ENCODE measurements at regions not wholly inside any gene's neighbourhood (a gene's known extent, or its start where the extent isn't known, plus 50 kb on each side); places are given as distances from the start of the nearest gene placed in this dataset.
"Not testable (repeated sequence)": the region's sequence is repeated elsewhere in the genome, so short reads cannot be mapped to it uniquely, and the experiment has no call there.

DNA sequence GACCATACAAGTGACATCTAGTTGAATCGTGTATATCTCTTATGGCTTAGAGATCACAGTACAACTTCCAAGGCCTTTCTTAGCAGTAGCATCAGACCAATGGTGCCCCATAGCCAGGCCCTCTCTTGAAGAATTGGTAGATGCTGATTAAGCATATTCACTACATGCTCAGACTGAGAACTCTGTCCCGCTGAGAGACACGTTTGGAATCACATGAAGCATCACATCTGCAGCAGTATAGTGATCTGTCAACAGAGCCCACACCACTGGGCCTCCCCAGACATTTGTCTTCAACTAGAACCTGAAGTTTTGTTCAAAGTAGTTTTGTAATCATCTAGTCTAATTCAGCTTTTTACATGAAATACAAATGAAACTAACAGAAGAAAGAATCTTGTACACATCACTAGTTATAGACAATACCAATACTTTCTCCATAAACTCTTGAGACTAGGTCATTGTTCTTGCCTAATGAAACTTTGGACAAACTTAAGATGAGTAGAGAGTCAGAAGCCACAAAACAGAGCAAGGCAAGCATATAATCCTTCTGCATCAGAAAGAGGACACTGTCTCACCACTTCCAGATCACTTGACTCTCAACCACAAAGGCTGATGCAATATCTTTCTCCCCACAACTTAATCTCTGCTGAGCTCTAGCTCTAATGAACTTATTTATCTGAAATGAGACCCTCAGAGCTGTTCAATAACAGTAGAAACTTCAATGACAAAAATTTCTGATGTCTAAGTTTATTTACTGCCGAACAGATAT lies 182.7 kb downstream of the TBX18 start:
- DNase-seq = no peak

GRCh38 chr6:84579404-84579803 lies 185.0 kb downstream of the TBX18 start:
- DNase-seq = no peak

GRCh38 chr6:84576029-84576428 lies 188.4 kb downstream of the TBX18 start:
- DNase-seq = no peak

DNA sequence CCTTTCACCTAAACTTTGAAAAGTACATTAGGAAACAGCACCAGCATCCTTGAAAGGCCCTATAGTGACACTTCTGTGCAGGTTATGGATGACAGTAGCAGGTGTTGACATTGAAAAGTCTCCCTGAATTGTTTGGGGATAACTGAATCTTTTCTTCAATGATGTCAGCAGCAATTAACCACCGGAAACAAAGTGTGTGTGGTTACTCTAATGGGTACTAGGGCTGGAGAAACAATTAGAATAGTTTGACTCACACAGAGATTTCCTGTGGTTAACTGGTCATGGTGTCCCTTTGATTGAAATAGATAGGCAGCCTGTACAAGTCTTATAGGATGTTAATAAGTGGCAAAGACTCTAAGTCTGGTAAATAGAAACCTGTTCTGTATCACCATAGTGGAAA lies 189.1 kb downstream of the TBX18 start:
- no peak for DNase-seq

GRCh38 chr6:84569882-84570281 lies 194.5 kb downstream of the TBX18 start:
- DNase-seq = no peak

- DNase-seq = no peak
Observed at GRCh38 chr6:84568971-84569370, 195.4 kb downstream of the TBX18 start.

DNA sequence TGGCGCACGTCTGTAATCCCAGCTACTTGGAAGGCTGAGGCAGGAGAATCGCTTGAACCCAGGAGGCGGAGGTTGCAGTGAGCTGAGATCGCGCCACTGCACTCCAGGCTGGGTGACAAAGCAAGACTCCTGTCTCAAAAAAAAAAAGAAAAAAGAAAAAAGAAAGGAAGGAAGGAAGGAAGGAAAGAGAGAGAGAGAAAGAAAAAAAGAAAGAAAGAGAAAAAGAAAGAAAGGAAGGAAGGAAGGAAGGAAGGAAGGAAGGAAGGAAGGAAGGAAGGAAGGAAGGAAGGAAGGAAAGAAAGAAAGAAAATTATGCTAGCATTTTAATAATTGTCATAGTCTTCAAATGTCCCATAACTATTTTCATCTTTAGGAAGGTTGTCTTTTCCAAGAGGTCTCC lies 198.7 kb downstream of the TBX18 start:
- DNase-seq = not testable (repeated sequence)

GRCh38 chr6:84560436-84561390 lies 203.7 kb downstream of the TBX18 start:
- DNase-seq = no peak

GRCh38 chr6:84556541-84557335 lies 207.7 kb downstream of the TBX18 start:
- DNase-seq = no peak

DNA sequence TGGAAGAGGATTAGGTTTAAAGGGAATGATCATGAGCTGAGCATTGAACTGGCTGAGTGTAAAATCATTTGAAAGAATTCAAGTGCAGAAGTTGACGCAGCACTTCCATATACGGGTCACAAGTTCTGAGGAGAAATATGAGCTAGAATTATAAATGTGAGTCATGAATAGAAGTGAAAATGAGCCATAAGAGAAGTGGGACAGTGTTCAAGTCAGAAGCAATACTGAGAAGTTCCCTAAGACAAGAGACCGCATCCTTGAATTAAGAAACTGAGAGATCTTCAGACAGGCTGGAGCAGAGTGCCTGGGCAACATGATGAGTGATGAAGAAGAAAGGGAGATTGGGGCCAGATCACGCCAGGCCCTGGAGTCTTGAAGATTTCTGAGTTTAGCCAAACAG lies 209.7 kb downstream of the TBX18 start:
- no peak for DNase-seq

- DNase-seq = no peak
Observed at GRCh38 chr6:84554074-84554473, 210.3 kb downstream of the TBX18 start.

- DNase-seq = no peak
Observed at GRCh38 chr6:84553527-84553926, 210.9 kb downstream of the TBX18 start.

GRCh38 chr6:84551797-84552196 lies 212.6 kb downstream of the TBX18 start:
- no peak for DNase-seq

- DNase-seq = no peak
Observed at GRCh38 chr6:84549917-84550316, 214.5 kb downstream of the TBX18 start.

DNA sequence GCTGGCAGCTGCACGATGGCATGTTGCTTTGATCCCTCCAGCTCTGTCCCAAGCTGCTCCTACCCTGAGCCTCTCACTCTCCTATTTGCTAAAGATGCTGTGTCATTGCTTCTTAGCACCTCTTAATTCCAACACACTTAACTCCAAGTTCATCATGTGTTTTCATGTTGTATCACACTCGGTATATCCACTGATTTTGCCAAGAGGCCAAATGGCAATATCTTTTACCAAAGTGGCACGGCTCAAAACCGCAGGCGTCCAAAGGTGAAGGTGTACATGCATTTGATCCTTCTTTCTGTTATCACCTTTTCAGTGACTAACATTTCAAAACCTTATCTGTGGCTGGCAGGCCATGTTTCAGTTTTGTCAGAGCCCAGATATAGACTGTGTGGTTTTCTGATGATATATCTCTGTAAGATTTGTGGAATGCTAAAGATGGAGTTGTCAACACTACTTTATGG lies 217.0 kb downstream of the TBX18 start:
- no peak for DNase-seq

DNA sequence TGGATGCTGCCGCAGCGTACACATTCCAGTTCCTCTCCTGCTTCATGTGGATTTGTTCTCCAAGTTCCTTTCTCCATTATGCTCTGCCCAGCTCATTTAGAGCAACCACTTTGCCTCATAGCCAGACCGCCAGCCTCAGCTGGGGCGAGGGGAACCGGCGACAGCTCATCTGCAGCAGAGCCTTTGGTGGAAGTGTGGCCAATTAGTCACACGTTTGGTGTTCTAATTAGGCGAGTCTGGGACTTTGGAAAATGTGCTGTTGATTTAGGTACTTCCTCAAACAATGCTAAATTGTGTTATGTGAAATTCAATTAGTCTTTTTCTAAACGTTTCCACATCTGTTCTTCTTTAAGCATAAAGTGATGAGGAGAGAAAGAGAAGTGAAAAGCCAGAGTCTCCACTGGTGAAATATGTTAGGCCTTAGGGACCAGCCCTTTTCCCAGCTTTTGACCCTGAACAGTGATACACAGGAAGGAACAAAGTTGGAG lies 217.9 kb downstream of the TBX18 start:
- no peak for DNase-seq

DNA sequence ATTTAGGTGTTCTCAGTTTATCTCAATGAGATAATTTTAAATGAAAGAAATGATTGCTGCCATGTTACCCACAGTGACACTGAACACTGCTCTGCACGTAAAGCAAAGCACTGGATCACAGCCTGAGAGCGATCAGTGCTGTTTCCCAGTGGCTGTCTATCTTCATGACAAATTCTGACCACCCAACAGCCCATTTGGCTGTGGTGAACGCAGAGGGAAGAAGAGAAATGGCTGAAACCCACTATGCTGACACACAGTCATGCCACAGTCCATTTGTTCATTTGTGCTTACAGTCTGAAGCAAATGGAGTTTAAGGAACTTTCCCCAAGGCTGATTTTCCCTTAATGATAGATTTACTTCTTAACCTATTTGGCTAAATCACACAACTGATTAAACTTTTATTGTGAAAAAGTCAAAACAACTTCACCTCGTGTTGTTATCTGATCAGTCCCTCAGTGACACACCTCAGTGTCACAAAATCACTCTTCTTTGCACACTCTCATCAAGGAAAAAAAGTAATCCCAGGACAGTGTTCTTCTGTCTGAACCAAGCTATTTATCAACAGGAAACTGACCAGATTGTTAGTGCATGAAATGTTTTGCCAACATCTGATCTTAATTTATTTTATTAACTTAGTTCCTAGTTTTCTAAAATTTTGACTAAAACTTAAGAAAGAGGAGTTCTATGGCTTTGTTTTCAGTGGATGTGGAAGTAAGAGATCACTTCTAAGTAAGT lies 225.1 kb downstream of the TBX18 start:
- no peak for DNase-seq

- no peak for DNase-seq
Observed at GRCh38 chr6:84536885-84537638, 227.3 kb downstream of the TBX18 start.

DNA sequence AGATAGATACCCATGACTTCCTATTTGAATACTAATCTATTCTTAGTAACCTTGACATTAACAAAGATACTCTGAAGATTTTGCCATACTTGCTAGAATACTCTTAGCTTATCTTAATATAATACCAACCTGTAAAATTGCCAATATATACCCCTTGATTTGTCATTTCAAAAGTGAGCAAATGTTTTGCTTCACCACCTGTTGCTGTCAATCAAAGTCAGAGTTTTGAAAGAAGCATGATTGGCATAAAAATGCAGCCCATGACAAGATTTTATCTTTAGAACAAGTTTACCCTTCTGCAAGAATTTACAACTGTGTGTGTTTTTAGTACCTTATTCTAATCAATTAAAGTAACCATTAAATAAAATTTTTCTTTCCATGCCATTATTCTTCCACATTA lies 236.2 kb downstream of the TBX18 start:
- no peak for DNase-seq

DNA sequence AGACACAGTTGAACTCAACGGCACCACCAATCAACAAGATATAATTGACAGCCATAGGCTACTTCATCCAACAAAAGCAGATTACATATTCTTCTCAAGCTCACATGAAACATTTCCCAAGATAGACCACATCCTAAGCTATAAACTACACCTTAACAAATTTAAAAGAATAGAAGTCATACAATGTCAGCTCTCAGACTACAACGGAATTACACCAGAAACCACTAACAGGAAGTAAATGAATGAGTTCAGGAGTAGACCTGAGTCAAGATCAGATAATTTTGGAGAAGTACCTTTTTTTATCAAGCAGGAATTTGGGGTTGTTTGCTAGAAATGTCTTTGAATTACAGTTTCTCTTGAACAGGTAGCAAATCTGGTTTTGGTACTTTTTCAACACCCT lies 237.8 kb downstream of the TBX18 start:
- DNase-seq = no peak
